GM21423 (cell line): ENCODE measurements at regions not wholly inside any gene's neighbourhood (a gene's known extent, or its start where the extent isn't known, plus 50 kb on each side); places are given as distances from the start of the nearest gene placed in this dataset.

Experiments used
- ATAC-seq: cut with Tn5 transposase; IDR thresholded peaks from one replicate; pipeline ENCODE4 v1.9.1; 2021; ENCODE audit warnings: mild to moderate bottlenecking, moderate library complexity; ENCODE audit not compliant: unreplicated experiment

- no peak for ATAC-seq
These were observed 220.0 kb upstream of the TANK start for GRCh38 chr2:160940271-160940670.

DNA sequence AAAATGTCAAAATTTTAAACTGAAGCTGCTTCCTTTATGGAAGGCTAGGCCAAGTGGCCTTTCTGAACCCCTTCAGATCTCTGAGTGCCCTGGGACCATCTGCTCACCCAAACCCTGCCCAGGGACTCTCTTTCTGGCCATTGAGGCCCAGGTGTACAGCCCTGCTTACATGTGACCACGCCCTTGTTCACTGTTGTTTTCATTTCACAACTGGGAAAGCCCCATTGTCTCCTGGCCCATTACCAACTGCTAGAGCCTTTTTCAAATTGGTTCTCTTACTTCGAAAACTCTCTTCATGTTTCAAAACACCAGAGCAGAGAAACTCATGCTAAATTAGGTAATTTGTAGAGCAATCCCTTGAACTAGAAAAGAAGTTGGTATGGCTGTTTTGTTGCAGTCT, 219.5 kb upstream of the TANK start:
- no peak for ATAC-seq

DNA sequence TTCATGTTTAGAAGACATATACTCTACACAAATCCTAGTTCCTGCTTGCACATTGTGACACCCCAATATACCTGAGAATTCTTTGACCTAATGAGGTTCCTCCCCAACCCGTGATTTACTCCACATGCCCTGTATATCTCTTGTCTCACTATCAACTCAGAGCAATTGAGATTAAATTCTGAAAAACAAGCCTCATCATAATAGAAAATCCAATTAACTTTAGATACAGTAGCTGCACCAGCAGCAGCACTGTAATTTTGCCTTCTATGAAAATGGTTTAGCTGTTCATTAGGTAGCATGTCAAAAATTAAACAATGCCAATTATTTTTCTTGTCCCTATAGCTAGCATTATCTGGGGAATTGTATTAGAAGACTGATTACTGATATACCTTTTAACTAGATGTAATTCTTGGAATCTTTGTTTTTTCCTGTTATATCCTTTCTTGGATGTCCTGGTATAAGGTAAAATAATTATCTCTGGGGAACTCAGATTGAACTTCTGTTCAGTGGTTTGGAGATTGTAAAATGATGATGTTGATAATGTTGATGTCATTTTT, 218.9 kb upstream of the TANK start:
- ATAC-seq: no peak

DNA sequence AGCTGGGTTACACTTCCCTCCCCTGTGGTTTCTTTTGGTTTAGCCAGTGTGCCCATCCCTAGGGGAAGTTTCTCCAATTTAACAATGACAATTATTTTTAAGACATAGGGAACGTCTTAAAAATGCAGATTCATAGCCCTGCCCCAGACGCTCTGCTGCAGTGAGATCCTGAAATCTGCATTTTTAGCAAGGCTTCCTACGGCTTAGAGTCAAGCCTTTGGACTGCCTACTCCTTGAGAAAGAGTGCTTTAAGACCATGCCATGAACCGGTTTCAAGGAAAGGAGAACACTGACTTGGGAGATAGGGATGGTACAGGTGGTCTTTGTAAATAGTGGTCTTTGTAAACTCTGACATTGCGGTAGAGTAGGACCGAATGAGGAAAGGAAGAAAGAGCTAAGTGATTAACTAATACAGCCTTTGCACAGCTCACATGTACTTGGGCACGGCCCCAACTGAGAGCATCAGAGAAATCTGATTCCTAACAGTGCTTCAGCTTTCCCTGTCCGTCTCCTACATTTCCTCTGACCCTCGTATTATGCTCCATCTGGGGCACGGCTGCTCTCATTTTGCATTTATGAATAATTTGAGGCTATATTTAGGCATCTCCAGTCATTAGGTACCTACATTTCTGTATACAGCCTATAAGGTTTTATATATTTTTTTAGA, 217.6 kb upstream of the TANK start:
- ATAC-seq: no peak

GRCh38 chr2:160943414-160943813, 216.8 kb upstream of the TANK start:
- no peak for ATAC-seq

GRCh38 chr2:160952464-160953254, 207.6 kb upstream of the TANK start:
- no peak for ATAC-seq

GRCh38 chr2:160955578-160955977, 204.7 kb upstream of the TANK start:
- no peak for ATAC-seq

DNA sequence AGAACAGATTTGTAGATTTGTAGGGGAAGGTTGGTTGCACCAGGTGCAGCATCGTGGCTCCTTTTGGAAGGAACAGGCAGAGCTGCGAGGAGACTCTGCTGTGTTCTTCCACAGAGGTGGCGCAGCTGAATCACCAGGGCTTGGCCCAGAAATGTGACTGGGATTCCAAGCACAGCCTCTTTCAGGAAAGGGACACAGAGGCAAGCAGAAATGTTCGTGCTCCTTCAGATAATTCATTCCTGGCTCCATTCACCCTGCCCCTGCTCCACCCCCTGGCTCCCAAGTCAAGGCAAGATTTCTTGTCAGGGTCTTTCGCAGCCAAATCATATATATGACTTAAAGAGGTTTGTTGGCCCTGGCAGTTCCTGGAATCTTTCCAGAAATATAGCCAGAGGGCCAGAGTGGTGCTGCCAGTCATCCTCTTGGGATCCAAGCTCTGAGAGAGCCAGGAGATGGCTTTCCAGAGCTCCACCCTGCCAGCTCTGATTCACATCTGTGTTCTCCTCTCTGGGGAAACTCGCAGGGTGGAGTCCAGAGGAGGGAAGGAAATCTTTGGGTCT, 203.9 kb upstream of the TANK start:
- no peak for ATAC-seq

GRCh38 chr2:160963957-160964356, 196.3 kb upstream of the TANK start:
- no peak for ATAC-seq

GRCh38 chr2:160967523-160967922, 192.7 kb upstream of the TANK start:
- no peak for ATAC-seq

- ATAC-seq: no peak
These were observed 192.0 kb upstream of the TANK start for GRCh38 chr2:160968183-160968582.

DNA sequence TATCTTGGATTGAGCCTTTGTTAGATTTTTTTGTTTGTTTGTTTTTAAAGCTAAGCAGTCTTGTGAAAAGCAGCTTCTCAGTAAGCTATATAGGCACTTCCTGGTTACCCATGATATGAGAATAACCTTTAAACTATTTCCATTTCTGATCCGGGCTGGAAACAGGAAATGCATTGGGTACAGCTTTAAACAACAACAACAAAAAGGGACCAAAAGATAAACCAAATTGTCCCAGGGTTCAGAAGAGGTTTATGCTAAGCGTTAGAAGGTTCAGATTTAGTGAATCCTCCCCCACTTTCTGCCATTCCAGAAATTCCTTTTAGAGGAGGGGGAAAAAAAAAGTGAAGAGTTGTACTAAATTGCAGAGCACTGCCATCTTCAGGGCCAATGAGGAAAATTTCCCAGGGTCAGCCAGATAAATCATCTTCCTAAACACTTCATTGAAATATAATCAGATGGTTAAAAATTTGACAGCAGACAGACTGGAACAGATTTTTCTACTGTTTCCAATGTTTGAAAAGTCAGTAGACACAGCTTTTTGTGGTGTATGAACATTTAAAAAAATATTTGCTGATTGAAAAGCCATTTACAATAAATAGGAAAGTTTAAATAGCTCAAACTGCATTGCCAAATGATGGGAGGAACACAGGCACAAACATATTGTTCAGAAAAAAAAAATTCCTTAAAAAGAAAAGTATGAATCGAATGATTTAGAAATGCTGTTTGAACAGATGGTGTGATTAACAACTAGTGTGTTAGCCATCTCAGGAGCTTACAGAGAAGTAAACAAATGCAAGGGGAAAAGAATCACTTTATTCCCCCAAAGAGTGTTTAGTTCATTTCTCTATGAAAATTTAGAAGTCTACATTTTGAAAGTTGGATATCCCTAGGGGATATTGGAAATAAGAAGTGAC, 189.9 kb upstream of the TANK start:
- ATAC-seq: no peak

- ATAC-seq: no peak
These were observed 186.2 kb upstream of the TANK start for GRCh38 chr2:160973991-160974390.

DNA sequence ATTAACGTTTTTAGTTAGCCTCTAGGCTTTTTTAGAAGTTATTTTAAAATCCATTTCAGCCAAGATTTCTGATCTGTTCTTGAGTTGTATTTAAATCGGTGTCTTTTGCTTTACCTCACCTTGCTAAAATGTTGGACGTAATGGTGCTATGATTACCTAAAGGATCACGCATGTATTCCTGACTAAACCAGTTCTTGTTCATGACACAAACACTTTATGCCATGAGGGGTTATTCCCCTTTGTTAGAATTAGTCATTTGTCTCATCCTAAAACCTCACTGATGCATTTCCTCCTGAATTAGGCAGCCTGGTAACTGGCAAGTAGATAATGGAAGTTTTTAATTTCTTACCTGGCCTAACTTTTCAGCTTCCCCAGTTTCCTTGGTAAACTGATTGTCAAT, 185.4 kb upstream of the TANK start:
- ATAC-seq: no peak

DNA sequence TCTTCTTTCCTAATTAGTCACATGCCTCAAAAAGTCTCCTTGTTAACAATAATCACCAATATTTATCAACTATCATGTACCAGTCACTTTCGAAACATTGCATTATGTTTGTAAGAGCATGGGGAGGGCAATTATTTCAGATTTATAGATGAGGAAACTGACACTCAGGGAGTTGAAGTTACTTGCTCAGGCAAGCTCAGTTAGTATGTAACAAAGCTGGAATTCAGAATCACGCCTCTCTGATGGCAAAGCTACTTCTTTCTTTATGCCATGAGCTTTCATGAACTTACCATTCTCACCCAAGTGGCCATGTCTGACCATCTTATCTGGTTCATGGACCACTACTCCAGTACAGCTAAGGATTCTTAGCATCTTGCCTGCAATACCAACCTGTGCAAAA, 183.4 kb upstream of the TANK start:
- no peak for ATAC-seq

- no peak for ATAC-seq
These were observed 182.9 kb upstream of the TANK start for GRCh38 chr2:160977376-160977775.

DNA sequence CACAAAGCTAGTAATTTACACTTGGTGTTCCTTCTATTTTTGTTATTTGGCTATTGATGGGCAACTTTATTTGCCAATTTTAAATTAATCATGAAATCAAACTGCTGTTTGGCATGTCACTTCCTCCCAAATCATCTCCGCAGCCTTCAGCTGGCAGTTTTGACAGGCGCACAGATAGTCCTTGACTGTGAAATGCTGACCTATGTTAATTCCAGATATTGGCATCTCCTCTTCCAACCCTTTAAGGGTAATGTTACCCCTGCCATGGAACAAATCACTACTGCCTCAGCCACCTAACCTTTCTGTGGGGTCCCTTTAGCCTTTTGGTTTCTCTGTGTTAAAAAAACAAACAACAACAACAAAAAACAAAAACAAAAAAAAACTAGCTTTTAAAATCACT, 182.4 kb upstream of the TANK start:
- ATAC-seq: no peak

- ATAC-seq: no peak
These were observed 175.7 kb upstream of the TANK start for GRCh38 chr2:160984426-160985077.

GRCh38 chr2:160989778-160990177, 170.4 kb upstream of the TANK start:
- ATAC-seq: no peak

GRCh38 chr2:160993654-160994061, 166.6 kb upstream of the TANK start:
- ATAC-seq: no peak
